ENCODE measurements at regions not wholly inside any gene's neighbourhood (a gene's known extent, or its start where the extent isn't known, plus 50 kb on each side); places are given as distances from the start of the nearest gene placed in this dataset.

- H3K4me3 ChIP-seq (ENCODE audit: insufficient read depth, low read length, poor library complexity, severe bottlenecking), result no peak overlapping the region
- H3F3A ChIP-seq (ENCODE audit: insufficient read depth), result no peaks in the 10 kb centered on the region
- no peaks in the 10 kb centered on the region for H4K20me1 ChIP-seq (ENCODE audit: low read depth, low read length)
- H3K79me2 ChIP-seq (ENCODE audit: insufficient read depth, low read length), result no peaks in the 10 kb centered on the region
- no peaks in the 10 kb centered on the region for H3K9me2 ChIP-seq (replicated peaks; ENCODE audit: insufficient read depth, low read length)
- no peaks in the 10 kb centered on the region for H3K27me3 ChIP-seq (ENCODE audit: low read length)
- H3K36me3 ChIP-seq (ENCODE audit: low read length), result no peaks in the 10 kb centered on the region
- no peak overlapping the region for H3K9ac ChIP-seq (ENCODE audit: low read length)
- TF ChIP-seq, protein P1, sequence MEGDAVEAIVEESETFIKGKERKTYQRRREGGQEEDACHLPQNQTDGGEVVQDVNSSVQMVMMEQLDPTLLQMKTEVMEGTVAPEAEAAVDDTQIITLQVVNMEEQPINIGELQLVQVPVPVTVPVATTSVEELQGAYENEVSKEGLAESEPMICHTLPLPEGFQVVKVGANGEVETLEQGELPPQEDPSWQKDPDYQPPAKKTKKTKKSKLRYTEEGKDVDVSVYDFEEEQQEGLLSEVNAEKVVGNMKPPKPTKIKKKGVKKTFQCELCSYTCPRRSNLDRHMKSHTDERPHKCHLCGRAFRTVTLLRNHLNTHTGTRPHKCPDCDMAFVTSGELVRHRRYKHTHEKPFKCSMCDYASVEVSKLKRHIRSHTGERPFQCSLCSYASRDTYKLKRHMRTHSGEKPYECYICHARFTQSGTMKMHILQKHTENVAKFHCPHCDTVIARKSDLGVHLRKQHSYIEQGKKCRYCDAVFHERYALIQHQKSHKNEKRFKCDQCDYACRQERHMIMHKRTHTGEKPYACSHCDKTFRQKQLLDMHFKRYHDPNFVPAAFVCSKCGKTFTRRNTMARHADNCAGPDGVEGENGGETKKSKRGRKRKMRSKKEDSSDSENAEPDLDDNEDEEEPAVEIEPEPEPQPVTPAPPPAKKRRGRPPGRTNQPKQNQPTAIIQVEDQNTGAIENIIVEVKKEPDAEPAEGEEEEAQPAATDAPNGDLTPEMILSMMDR (IDR thresholded peaks at IDR 0.05; ENCODE audit: insufficient read depth, low read length, poor library complexity, severe bottlenecking), result no peak
- no peak for TF ChIP-seq EZH2phosphoT487 (conservative IDR thresholded peaks at IDR 0.05; ENCODE audit: low read length)
- H3K27ac ChIP-seq (ENCODE audit: low read depth, low read length), result no peak overlapping the region
- H3K4me2 ChIP-seq (ENCODE audit: low read depth, low read length, poor library complexity, severe bottlenecking), result no peak overlapping the region
- H2AFZ ChIP-seq (ENCODE audit: low read depth, low read length, severe bottlenecking), result no peak overlapping the region
- no peaks in the 10 kb centered on the region for H3K9me3 ChIP-seq (ENCODE audit: insufficient read depth, low read length)
Measured at GRCh38 chr9:81414836-81415235, 274.5 kb downstream of the TLE1 start.

GRCh38 chr9:81411961-81412360 lies 277.4 kb downstream of the TLE1 start:
- no peaks in the 10 kb centered on the region for H3K9me3 ChIP-seq (ENCODE audit: insufficient read depth, low read length)
- H3K9ac ChIP-seq (ENCODE audit: low read length), result no peak overlapping the region
- H3K4me2 ChIP-seq (ENCODE audit: low read depth, low read length, poor library complexity, severe bottlenecking), result no peak overlapping the region
- no peaks in the 10 kb centered on the region for H3F3A ChIP-seq (ENCODE audit: insufficient read depth)
- no peak overlapping the region for H3K4me3 ChIP-seq (ENCODE audit: insufficient read depth, low read length, poor library complexity, severe bottlenecking)
- H3K36me3 ChIP-seq (ENCODE audit: low read length), result no peaks in the 10 kb centered on the region
- H3K9me2 ChIP-seq (replicated peaks; ENCODE audit: insufficient read depth, low read length), result no peaks in the 10 kb centered on the region
- no peak overlapping the region for H2AFZ ChIP-seq (ENCODE audit: low read depth, low read length, severe bottlenecking)
- H4K20me1 ChIP-seq (ENCODE audit: low read depth, low read length), result no peaks in the 10 kb centered on the region
- no peaks in the 10 kb centered on the region for H3K27me3 ChIP-seq (ENCODE audit: low read length)
- H3K27ac ChIP-seq (ENCODE audit: low read depth, low read length), result no peak overlapping the region
- no peaks in the 10 kb centered on the region for H3K79me2 ChIP-seq (ENCODE audit: insufficient read depth, low read length)
- TF ChIP-seq EZH2phosphoT487 (conservative IDR thresholded peaks at IDR 0.05; ENCODE audit: low read length), result no peak
- TF ChIP-seq, protein P1 (IDR thresholded peaks at IDR 0.05; ENCODE audit: insufficient read depth, low read length, poor library complexity, severe bottlenecking), result no peak

GRCh38 chr9:81410201-81410600 lies 279.1 kb downstream of the TLE1 start:
- no peak overlapping the region for H3K4me2 ChIP-seq (ENCODE audit: low read depth, low read length, poor library complexity, severe bottlenecking)
- no peak overlapping the region for H3K9ac ChIP-seq (ENCODE audit: low read length)
- H4K20me1 ChIP-seq (ENCODE audit: low read depth, low read length), result no peaks in the 10 kb centered on the region
- no peaks in the 10 kb centered on the region for H3K9me3 ChIP-seq (ENCODE audit: insufficient read depth, low read length)
- no peak for TF ChIP-seq EZH2phosphoT487 (conservative IDR thresholded peaks at IDR 0.05; ENCODE audit: low read length)
- TF ChIP-seq, protein P1 (IDR thresholded peaks at IDR 0.05; ENCODE audit: insufficient read depth, low read length, poor library complexity, severe bottlenecking), result no peak
- no peaks in the 10 kb centered on the region for H3K79me2 ChIP-seq (ENCODE audit: insufficient read depth, low read length)
- no peak overlapping the region for H3K27ac ChIP-seq (ENCODE audit: low read depth, low read length)
- no peaks in the 10 kb centered on the region for H3K36me3 ChIP-seq (ENCODE audit: low read length)
- H2AFZ ChIP-seq (ENCODE audit: low read depth, low read length, severe bottlenecking), result no peak overlapping the region
- H3K9me2 ChIP-seq (replicated peaks; ENCODE audit: insufficient read depth, low read length), result no peaks in the 10 kb centered on the region
- no peaks in the 10 kb centered on the region for H3F3A ChIP-seq (ENCODE audit: insufficient read depth)
- H3K4me3 ChIP-seq (ENCODE audit: insufficient read depth, low read length, poor library complexity, severe bottlenecking), result no peak overlapping the region
- H3K27me3 ChIP-seq (ENCODE audit: low read length), result no peaks in the 10 kb centered on the region
